ENCODE measurements at regions not wholly inside any gene's neighbourhood (a gene's known extent, or its start where the extent isn't known, plus 50 kb on each side); places are given as distances from the start of the nearest gene placed in this dataset.

GRCh38 chr22:46043339-46043738 lies 66.4 kb upstream of the WNT7B start:
- no peak for TF ChIP-seq CTCF (IDR thresholded peaks at IDR 0.05)
- no peak for TF ChIP-seq POLR2AphosphoS5 (IDR thresholded peaks at IDR 0.05)
- TF ChIP-seq POLR2A (IDR thresholded peaks at IDR 0.05) = no peak
- no peak for TF ChIP-seq EP300 (IDR thresholded peaks at IDR 0.05)
